HK-2 (cell line): ENCODE measurements at regions not wholly inside any gene's neighbourhood (a gene's known extent, or its start where the extent isn't known, plus 50 kb on each side); places are given as distances from the start of the nearest gene placed in this dataset.
"Not testable (repeated sequence)": the region's sequence is repeated elsewhere in the genome, so short reads cannot be mapped to it uniquely, and the experiment has no call there.

Experiments
- DNase-seq: peaks from one replicate; pipeline ENCODE4 v3.0.0-alpha.2; 2018; ENCODE audit not compliant: unreplicated experiment

DNA sequence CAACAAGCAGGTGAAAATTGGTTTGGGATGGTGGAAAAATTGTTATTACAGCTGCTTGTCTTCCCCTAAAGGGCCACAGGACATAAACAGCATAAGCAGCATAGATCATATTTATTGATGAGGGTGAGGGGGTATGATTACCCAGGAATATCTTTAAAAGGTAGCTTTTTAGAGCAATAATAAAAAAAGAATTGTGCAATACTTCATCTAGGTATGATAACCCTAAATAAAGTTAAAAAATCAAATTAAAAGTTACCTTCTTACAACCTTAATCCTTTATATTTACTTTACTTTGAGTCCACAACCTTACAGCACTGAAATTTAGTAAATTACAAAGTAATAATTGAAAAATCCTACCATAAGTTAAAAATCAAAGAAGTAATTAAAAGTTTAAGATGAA is 653.3 kb upstream of the RGS18 start:
- no peak for DNase-seq

DNA sequence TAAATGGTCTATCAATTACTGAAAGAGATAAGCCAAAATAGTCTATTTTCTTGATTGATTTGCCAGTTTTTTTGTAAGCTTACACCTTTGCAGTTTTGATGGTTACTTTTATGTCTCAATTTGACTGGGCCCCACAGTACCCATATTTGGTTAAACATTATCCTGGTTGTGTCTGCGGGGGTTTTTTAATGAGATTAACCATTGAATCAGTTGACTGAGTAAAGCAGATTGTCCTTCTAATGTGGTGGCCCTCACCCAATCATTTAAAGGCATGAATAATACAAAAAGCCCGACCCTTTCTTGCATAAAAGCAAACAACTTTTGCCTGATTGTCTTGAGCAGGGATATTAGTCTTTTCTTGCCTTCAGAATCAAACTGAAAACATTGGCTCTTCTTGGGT is 650.0 kb upstream of the RGS18 start:
- DNase-seq = peak; percentile 3

DNA sequence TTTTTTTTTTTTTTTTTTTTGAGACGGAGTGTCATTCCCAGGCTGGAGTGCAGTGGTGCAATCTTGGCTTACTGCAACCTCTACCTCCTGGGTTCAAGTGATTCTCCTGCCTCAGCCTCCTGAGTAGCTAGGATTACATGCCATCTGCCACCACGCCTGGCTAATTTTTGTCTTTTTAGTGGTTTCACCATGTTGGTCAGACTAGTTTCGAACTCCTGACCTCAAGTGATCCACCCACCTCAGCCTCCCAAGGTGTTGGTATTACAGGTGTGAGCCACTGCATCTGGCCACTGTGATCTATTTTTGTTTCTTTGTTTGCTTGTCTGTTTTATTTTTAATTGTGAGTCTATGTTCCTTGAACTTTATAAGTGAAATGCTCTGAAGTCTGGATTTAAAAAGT is 646.8 kb upstream of the RGS18 start:
- DNase-seq = not testable (repeated sequence)

DNA sequence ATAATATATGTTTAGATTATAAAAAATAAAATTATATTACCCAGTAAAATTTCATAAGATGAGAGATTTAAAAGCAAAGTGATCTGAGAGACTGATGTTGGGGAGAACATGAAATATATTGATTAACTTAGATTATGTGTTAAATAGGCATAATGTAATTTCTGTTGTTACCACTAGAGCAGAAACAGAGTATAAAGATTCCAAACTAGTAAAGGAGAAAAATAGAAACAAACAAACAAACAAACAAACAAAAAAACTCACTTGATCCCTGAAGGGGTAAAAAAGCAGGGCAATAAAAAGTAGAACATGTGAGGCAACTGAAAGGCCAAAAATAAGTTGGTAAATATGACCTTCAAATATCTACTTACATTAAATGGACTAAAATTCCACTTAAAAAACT is 640.4 kb upstream of the RGS18 start:
- no peak for DNase-seq

DNA sequence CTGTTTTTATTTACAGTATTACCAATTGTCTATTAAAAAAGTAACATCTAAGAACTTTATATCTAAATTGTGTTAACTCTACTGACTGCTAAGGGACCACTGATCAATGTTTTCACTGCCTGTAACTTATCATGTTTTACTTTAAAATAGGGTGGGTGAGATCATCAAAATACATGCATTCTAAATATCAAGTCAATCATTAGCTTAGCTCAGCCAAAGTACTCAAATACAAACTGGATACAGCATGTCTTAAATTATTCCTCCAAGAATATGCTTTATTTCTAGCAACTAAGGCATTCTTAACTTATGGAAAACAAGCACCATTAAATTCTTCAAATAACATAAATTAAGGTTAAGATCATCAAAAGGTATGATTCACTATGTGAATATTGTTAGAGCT is 638.7 kb upstream of the RGS18 start:
- DNase-seq = no peak

DNA sequence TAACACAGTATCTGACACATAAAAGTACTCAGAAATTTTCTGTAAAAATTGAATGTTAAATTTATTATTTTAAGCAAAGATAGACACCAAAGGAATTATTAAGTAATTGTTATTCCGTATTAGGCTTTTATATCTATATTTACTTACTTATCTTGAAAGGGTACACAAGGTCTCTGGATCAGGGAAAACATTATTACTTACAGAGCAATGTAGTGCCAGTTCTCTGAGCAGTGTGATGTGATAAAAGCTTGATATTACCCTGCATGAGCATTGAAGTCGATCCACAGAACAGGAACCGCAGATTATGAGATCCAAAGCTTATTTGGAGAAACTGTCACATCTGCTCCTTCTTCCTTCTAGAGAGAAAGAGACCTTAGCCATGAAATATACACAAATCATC is 637.9 kb upstream of the RGS18 start:
- DNase-seq = no peak

DNA sequence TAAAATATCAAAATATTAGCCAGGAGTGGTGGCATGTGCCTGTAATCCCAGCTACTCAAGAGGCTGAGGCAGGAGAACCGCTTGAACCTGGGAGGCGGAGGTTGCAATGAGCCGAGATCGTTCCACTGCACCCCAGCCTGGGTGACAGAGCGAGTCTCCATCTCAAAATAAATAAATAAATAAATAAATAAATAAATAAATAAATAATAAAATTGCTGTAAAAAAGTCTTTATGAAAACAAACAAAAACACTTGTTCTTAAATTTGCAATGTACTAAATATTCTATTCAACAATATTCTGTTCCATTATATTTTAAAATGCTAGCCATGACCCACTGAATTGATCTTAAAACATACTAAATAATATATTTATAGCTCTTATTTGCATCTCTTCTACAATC is 632.3 kb upstream of the RGS18 start:
- DNase-seq = not testable (repeated sequence)

DNA sequence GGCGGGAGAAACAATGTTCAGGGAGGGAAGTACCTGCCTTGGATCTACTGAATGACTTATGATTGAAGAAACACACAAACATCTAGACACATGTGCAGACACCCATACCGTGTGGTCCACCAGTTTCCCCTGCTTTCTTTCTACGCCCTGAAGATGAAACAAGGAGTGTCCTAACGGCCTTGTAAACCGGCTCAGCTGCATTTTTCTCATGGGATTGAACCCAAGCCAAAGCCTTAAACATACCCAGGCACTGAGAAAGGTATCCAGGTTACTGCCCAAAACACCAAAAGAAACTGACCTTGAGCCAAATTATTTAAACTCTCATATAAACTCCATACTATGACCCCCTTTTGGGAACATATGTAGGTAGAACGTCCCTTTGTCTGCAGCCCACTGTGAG is 630.0 kb upstream of the RGS18 start:
- no peak for DNase-seq

DNA sequence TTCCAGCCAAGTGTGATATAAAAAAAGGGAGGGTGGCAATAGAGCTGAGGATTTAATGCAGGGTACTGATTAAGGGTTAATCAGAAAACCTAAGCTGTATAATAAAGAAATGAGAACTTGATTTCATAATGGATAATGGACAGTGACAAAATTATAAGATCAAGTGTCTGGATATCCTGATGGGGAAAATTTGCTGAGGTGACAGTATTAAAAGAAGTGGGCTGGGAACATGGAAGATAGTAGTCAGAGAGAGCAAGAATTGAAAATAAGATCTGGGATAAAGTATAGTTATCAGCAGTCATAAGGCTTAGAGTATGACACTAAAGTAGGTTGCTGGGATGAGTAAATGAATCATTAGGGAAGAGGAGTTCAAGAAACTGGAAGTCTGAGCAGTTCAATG is 627.3 kb upstream of the RGS18 start:
- DNase-seq = no peak

DNA sequence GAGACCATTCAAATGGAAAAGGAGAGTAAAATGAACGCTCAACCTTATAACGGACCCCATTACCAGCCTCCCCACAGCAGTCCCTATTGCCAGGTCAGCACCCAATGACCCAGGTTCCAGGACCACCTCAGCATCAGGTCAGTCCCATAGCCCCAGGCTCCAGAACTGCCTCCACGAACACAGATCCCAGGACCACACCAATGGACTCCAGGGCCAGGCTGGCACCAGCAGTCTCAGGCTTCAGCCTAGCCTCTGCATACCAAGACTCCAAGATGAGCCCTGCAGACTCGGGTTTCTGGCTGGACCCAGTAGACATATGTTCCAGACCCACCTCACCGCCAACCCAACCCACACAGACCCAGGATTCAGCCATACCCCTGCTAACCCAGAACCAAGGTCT is 625.0 kb upstream of the RGS18 start:
- no peak for DNase-seq

DNA sequence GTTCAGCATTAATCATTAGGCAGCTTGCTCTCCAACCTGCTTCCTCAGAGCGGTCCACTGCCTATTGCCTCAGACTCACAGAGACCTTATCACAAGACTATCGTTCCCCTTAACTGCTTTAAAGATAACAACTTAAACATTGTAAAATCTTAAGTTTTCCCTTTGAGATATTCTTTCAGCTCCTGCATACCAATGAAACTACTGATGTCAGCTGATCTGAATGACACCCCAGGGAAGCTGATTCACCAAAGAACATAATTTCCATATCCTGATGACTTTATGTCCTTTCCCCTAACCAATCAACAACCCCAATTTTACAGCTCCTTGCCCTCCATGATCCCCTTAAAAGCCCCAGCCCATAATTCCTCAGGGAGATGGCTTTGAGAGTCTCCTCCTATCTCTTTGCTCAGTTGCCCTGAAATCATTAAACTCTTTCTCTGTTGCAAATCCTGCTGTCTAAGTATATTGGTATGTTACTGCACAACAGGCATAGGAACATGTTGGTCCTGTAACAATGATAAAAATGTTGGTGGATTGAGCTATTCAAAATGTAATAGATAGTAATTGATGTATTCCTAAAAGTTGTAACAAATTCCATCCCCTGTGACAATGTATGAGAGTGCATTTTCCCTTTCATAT is 621.4 kb upstream of the RGS18 start:
- no peak for DNase-seq

DNA sequence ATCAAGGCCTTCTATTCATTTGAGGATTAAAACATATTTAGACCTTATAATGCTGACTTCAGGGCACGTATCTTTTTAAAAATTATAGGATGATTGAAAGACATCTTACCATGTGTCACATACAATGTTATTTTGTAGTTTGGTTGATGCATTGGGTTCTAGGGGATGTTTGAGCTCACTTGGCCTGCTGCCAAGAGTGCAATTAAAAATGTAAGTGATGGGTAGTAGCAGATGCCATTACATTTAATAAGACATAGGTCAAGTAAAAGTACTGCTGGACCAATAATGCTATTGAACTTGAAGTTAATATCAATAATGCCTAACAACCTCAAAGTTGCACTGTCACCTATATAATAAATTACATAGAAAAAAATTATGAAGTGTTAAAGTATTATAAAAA is 616.5 kb upstream of the RGS18 start:
- no peak for DNase-seq

DNA sequence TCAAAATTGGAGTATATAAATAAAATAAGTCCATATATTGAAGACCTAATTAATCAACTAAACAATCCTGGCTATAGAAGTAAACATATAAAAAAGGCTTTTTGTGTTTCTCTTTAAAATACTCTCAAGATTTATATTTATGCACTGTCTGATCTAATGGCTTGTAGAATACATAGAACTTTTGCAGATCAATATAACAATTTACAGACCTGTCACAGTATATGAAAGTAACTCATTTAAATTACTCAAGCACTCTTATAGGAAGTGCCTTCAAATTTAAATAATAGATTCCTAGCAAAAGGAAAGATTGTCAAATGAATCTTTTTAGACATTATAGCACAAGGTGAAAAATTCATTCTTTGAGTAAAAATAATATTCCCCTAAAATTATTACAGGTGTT is 615.8 kb upstream of the RGS18 start:
- DNase-seq = no peak

DNA sequence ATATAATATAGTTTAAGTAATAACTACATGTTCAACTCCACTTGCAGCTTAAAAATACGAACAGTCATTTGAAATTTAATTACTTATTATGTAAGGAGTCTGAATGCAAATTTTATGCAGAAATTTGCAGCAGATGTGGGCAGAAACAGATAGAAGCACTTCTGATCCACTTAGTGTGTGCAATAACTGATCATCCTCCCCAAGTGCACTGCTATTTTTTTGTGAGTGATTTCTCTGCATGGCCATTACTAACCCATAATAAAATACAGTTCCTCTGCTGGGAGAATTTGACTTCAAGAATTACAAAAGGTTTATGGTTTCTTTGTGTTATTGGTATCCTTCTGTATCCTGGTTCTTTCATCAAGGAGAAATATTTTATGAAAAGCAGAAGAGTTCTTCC is 611.5 kb upstream of the RGS18 start:
- DNase-seq = no peak

DNA sequence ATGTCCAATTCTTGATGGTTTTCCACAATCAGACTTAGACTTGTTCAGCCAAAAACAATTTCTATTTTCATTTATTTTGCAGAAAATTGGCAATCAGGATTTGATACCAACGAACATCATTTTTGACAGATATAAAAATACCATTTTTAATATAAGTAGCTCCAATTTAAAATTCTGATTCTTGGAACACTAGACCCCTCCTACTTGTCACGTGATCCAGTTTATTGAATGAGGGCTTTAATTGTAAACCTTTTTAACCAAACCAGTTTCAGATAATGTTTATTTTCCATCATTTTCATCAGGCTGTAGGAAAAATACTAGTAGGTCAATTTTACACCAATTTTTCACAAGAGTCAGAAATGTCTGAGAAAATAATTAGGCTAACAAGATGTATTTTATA is 607.2 kb upstream of the RGS18 start:
- no peak for DNase-seq

DNA sequence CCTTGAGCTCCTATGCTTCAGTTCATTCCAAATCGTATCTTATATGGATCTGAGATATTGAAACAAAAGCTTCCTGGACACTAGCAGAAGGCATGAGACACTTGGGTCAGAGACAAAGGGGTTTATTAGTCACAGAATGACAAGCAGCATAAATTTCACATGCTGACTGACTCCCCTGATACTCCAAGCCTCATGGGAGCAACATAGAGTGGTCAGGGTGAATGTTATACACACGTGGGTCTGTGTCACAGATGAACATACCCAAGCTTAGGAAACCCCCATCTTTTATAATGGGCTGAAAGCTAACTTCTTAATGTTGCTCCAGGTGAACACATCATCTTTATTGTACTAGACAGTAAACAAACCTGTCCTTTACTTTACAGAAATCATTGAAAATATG is 599.9 kb upstream of the RGS18 start:
- DNase-seq = no peak

DNA sequence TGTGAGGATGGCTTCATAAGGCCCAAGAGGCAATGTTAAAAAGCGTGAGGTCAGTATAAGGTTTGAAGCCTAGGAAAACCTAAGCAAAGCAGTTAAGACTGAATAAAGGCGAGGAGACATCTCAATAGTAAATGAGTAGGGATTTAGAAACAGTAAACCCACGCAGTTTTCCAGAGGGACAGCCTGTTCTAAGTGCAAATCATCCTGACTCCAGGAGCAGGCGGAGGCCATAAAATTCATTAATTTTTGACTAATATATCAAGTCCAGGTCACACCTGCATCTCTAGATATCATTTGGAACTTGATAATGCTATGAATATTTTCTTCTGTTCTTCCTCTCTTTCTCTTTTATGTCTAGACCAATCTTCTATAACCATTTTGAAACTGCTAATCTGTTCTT is 597.0 kb upstream of the RGS18 start:
- DNase-seq = no peak

DNA sequence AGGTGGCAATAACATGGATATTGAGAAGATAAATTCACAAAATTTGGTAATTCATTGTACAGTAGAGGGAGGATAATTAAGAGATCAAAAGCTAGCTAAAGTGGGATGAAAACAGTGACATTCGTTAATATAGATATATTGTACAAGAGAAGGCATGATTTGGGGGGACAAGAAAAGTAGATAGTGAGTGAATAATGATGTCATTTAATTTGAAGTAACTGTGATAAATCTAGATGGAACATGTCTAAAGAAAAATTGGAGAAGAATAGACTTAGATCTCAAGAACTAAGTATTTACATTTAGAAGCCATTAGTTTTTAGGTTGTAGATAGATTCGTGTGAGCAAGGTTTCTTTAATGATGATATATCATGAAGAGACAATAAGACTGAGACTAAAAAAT is 594.0 kb upstream of the RGS18 start:
- DNase-seq = no peak

DNA sequence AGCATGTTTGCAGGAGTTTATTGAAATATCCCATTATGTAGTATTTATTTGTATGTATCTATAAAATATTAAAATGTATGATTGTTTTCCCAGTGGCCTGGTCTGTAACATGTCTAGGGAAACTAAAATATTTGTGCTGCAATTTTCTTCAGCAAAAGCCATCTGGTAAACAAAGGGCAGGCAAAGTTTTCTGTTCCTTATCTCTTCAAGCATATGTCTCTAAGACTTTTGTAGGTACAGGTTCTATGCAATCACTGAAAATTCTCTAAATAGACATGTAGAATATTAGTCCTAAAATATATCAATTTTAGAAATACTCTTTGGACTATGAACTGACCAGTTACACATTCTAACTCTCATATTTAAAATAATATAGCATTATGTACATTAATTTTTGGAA is 585.8 kb upstream of the RGS18 start:
- no peak for DNase-seq

DNA sequence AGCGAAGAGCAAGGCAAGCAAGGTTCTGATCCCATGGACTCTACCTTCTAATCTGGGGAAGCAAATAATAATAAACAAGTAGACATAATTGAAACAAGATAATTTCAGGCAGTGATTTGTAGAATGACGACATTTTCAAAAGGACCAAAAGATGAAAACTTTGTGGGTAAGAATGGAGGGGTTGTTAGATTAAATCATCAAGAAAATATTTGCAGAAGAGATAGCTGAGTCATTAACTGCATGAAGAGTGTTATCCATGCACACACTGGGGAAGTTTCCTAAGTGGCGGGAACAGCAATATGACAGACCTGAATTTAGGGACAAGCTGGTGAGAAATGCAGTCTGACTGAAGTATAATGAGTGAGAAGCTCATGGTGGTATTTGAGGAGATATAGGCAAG is 583.1 kb upstream of the RGS18 start:
- no peak for DNase-seq

DNA sequence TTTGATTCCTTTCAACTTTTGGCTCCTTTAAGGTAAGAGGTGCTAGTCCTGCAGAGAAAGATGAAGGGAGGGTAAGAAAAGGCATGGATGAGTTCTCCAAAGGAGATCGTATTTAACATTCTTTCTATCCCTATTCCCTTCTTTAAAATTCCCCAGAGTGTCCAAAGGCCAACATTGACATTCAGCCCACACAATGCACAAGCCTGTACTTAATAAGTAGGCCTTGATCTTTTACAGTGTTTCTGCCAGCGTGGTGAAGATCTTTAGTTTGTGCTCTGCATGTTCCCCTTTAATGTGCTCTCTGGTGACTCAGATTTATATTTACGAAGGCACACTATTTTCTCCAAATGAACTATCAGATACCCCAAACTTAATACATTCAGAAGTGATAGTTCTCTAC is 582.5 kb upstream of the RGS18 start:
- DNase-seq = no peak

DNA sequence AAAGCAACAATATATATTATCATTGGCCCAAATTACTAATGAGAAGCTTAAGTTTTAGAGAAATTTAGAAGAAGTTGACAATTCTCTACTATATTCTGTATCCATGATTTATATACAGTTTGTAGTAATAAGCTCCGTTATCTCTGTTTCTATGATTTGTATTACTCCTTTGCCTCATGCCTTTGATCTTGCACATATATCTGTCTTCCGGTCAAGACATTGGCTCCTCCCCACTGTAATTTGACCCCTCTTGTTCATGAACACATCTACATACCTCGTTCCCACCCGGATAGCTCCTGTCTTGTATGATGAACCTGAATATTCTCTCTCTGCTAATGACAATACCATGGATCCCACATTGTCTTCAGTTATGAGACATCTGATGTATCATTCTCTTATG is 581.0 kb upstream of the RGS18 start:
- no peak for DNase-seq

DNA sequence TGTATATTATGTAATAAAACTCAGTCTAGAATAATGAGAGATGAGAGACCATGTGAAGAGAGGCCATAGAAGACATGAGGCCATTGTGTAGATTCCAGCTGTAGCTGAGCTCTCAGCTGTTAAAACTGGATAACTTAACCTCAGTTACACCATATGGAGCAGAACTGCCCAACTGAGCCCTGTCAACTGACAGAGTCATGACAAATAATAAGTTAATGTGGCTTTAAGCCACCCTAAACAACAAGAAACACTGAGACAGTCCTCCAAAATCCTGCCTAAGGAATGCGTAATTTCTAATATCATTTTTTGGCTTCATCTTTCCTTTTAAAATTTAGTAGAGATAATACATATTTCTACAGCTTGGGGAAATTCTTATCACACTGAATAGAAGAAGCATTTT is 580.0 kb upstream of the RGS18 start:
- no peak for DNase-seq

DNA sequence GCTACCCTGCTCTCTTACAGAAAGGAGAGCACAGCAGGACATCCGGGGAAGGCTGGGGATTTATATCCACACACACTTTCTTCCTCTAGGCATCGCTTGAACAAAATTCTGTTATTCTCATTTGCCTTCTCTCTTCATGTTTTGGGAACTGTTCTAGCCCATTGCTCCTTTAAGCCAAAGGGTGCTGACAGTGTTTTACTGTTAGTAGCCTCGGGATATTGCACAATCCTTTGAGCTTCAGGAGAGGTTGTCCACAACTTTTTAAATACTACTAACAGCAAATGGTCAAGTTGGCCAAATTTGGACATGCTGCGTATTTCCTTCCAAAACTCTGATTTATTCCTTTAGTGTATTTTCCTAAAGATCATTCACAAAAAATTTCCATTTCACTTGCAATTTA is 579.2 kb upstream of the RGS18 start:
- DNase-seq = no peak

DNA sequence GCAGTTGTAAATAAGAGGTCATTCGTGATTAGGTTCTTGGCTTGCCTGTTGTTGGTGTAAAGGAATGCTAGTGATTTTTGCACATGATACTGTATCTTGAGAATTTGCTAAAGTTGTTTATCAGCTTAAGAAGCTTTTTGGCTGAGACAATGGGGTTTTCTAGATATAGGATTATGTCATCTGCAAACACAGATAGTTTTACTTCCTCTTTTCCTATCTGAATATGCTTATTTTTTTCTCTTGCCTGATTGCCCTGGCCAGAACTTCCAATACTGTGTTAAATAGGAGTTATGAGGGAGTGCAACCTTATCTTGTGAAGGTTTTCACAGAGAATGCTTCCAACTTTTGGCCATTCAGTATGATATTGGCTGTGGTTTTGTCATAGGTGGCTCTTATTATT is 576.1 kb upstream of the RGS18 start:
- no peak for DNase-seq
